ENCODE measurements at regions not wholly inside any gene's neighbourhood (a gene's known extent, or its start where the extent isn't known, plus 50 kb on each side); places are given as distances from the start of the nearest gene placed in this dataset.

- no peak for DNase-seq
These were observed 229.2 kb downstream of the PTTG2 start for GRCh38 chr4:38189445-38189844.

- peak; percentile 83 for DNase-seq
These were observed 230.6 kb downstream of the PTTG2 start for GRCh38 chr4:38190717-38191178.

GRCh38 chr4:38192516-38192915 lies 232.3 kb downstream of the PTTG2 start:
- DNase-seq = no peak

GRCh38 chr4:38193236-38193863 lies 233.2 kb downstream of the PTTG2 start:
- no peak for DNase-seq

- no peak for DNase-seq
These were observed 233.9 kb downstream of the PTTG2 start for GRCh38 chr4:38194047-38194602.

DNA sequence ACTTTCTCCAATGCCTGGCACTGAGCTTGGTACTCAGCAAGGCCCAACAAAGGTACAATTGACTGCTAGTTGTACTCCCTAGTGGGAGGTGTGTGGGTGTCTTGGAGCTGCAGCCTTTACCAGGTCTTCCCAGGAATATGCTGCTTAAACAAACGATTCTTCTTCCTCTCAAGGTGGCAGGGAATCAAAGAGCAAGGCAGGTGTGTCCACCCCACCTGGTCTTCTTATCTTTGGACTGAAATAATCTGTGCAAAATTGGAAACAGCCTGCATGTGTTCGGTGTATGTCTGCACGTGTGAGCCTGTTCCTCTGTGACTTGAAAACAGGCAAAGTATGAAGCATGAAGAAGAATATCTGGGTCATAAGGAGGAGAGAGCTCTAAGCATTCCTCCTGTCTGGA lies 235.3 kb downstream of the PTTG2 start:
- no peak for DNase-seq

DNA sequence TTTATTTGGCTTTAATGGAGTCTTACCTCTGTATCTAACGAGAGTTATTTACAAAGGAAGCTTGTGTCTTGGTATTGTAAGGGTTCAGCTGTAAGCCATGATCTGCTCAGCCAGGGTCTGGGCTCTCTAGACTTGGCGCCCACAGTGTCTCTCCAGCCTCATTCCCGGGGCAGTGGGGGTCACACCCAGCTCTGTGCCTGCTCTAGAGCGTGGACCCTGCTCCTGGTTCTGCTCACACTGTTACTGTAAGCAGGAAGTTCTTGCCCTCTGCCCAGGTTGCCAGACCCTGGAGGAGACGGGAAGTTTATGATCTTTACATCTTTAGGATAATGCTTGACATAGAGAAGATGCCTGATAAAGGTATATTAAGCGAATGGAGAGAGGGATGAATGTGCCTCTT lies 235.7 kb downstream of the PTTG2 start:
- no peak for DNase-seq

GRCh38 chr4:38202242-38202641 lies 242.0 kb downstream of the PTTG2 start:
- no peak for DNase-seq

DNA sequence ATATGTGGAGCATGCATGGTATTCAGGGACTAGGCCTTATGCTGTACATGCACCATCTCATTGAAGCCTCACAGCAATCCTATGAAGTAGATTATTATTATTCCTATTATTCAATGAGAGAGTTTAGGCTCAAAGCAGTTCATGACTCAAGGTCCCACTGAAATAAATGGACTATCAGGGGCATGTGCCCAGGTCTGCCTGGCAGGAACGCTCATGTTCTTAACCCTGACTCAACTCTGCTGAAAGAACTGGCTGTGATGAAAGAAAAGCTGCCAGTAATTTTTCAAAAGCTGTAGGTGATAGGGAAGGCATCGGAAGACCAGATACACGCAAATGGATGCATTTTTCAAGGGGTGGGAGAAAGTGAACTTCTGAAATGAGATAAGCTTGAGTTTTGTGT lies 243.4 kb downstream of the PTTG2 start:
- DNase-seq = no peak

- no peak for DNase-seq
These were observed 244.3 kb downstream of the PTTG2 start for GRCh38 chr4:38204339-38205035.

DNA sequence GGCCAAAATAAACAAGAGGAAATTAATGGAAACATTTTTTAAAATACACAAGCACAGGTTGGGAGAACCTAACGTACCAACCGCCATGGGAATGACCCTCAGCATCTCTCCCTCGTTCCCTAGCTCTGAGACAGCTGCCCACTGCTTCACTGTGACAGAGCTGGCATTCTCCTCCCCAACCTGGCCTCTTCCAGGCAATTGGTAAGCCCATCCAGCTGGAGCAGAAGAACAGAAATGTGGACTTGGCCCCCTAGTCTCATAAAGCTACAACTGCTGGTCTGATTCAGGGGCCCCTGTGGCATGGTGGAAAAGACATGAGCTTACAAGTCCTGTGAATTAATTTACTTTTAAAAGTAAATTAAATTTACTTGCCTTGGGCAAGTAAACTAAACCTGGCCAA lies 245.1 kb downstream of the PTTG2 start:
- peak; percentile 62 for DNase-seq

GRCh38 chr4:38207110-38207457 lies 246.9 kb downstream of the PTTG2 start:
- DNase-seq = no peak

DNA sequence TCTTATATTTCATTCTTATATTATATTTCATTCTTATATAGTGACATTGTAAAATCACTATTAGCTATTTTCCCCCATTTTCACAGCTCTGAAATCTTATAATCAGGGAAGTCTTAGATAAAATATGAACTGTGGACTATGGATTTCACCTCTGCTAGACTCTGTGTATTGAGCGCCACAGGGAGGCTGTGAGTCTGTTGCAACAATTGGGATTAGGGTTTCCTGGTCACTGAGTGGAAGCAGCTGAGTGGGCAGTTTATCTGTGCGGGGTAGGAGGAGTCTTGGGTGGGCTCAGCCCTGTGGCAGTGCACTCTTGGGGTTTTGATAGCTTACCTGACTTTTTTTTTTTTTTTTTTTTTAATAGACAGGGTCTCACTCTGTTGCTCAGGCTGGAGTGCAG lies 249.5 kb downstream of the PTTG2 start:
- no peak for DNase-seq

- no peak for DNase-seq
These were observed 250.4 kb downstream of the PTTG2 start for GRCh38 chr4:38210396-38211114.

DNA sequence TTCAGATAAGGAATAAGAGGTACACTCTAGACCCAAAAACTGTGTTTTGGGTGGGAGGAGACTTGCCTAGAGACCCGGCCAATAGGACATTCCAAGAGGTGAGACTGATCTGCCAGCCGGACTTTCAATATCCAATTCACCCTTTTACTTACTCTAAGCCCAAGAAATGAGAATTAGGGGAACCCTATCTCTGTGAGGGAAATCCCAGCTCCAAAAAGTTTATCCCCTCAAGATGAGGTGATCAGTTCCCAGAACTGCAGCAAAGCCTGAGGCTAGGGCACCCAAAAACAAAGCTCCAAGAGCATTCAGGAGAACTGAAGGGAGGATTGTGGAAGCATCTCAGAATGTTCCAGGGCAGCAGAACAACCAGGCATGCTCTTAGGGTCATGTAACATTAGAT lies 251.7 kb downstream of the PTTG2 start:
- no peak for DNase-seq

DNA sequence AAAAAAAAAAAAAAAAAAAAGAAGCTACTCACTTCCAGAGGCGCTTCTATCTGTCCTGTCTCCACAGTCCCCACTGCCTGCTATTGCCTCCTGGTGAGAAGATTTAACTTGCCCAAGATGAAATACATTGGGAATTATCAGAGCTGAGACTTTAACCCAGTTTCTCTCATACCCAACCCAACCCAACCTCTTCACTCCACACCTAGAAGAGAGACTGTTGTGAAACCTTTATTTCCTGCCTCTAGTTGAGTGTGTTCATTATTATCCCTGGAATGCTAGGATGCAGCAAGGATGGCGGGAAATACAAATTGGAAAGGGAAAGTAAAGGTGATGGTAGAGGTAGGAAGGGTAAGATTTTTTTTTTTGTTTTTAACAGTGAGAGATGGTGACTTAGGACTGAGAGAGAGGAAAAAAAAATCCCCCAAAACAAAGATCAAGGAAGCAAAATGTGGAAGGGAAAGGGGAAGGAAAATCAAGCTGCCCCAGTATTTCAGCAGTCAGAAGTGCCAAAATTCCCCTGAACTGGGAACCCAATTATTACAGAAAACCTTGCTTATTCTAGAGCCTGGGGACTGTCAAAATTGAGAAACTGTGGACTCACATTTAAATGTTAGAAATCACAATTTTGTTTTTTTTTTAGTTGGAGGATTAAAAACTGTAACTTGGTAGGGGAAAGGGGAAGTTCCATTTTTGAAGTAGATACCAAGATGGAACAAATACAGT lies 253.0 kb downstream of the PTTG2 start:
- DNase-seq = no peak

GRCh38 chr4:38222892-38223291 lies 262.7 kb downstream of the PTTG2 start:
- DNase-seq = no peak

DNA sequence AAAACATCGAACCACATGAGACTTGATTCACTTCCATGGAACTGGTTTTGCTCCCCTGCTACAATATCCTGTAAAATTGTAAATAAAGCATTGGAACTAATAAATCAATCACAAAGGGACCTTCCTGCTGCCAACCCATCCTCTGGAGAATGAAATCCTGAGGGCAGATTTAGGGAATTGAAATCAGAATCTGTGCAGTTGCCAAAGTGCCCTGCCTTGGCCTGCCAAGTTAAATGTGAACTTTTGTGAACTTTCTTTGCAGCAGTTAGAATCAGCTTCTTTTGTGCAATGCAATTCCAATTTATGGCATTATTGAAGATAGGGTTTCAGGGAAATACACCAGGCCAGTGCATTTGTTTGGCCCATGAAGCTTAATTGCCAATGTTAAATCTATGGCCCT lies 263.1 kb downstream of the PTTG2 start:
- no peak for DNase-seq

DNA sequence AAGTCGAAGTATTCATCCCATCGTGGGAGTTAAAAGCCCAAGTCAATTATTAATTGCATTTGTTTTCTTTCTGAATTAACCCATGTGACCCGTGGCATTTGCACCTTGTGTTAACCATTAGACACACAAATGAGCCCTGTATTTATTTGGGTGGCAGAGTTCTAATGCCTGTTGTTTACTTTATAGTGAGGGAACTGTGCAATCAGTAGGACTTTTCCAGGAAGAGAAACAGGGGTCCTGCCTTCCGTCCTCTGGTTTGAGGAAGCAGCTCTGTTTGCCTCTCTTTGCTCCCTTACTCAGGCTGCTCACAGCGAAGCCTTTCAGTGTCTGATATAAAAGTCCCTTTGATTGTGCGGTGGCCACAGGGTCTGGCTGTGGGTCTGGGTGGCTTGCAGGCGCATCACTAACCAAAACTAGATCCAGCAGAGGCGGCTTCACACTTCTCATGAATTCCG lies 263.6 kb downstream of the PTTG2 start:
- DNase-seq = no peak

DNA sequence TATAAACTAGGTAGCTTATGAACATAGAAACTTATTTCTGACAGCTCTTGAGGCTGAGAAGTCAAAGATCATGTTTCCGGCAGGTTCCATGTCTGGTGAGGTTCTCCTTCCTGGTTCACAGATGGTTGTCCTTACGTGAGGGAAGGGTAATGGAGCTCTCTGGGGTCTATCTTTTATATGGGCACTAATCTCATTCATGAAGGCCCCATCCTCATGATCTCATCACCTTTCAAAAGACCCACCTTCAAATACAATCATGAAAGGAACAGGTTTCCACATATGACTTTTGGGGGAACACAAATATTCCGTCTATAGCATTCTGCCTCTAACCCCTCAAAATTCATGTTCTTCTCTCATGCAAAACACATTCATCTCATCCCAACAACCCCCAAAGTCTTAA lies 264.7 kb downstream of the PTTG2 start:
- DNase-seq = no peak

GRCh38 chr4:38226170-38226569 lies 266.0 kb downstream of the PTTG2 start:
- DNase-seq = no peak

DNA sequence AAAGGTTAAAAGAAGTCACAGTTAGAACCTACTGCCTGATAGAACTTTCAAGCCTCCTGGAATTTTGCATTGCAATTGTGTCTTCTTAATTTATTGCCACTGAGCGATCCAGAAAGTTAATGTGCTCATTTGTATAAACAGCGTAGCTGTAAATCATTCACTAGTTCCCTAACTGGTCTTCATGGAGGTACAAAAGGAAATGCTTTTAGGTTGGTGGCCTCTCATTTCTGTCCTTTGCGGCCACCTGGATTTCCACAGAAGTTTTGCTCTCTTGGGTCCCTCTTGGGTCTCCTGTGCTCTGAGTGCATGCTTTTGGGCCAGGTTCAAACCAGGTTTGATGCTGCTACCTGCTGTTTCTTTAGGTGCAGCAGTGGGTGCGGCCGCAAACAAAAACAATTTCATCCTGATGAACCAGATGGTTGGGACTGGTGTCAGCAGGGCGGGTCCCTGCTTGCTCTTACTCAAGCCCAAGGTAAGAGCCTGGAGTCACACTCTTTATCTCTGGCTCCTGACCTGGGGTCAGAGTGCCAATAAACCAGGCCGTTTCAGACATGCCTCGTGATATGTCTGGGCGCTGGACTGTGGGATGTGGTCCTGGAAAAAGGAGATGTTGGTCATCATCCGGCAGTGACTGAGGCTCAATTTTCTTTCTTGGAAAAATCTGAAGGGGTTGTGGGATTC lies 270.1 kb downstream of the PTTG2 start:
- DNase-seq = no peak

All from right hindlimb (tissue), 1 donor.